SK-N-SH treated with all-trans-retinoic acid at 6 μM for 48 hours (cell line): ENCODE measurements at regions not wholly inside any gene's neighbourhood (a gene's known extent, or its start where the extent isn't known, plus 50 kb on each side); places are given as distances from the start of the nearest gene placed in this dataset.

Experiments
- ATAC-seq: fragments of 200-7000 bp; cut with Tn5 transposase; 3 replicates; pipeline ENCODE4 v1.9.1; 2020; ENCODE audit warnings: mild to moderate bottlenecking, moderate library complexity
- ARNTL ChIP-seq: fragments of 450-650 bp; formaldehyde crosslinking; IDR thresholded peaks from 2 replicates; pipeline ENCODE4 v1.5.0; 2020; ENCODE audit warnings: low read depth, mild to moderate bottlenecking, moderate library complexity, borderline replicate concordance
- BACH2 ChIP-seq: fragments of 250-450 bp; sonication (Bioruptor Pico); IDR thresholded peaks from 2 replicates; pipeline ENCODE4 v1.9.0; 2021; ENCODE audit warnings: mild to moderate bottlenecking, borderline replicate concordance
- CSDC2 ChIP-seq: fragments of 250-450 bp; sonication (Bioruptor Pico); IDR thresholded peaks from 2 replicates; pipeline ENCODE4 v1.5.0; 2020; ENCODE audit warnings: mild to moderate bottlenecking, moderate library complexity
- ESRRG ChIP-seq: fragments of 250-450 bp; sonication (Bioruptor Pico); IDR thresholded peaks from 2 replicates; pipeline ENCODE4 v1.6.1; 2021; ENCODE audit warnings: mild to moderate bottlenecking
- GLIS3 ChIP-seq: fragments of 250-450 bp; sonication (Bioruptor Pico); IDR thresholded peaks from 2 replicates; pipeline ENCODE4 v1.5.0; 2020; ENCODE audit warnings: mild to moderate bottlenecking, moderate library complexity
- OSR1 ChIP-seq: fragments of 250-450 bp; sonication (Bioruptor Pico); IDR thresholded peaks from 2 replicates; pipeline ENCODE4 v1.8.0; 2022; ENCODE audit warnings: moderate library complexity, mild to moderate bottlenecking, inconsistent platforms
- POU6F1 ChIP-seq: fragments of 250-450 bp; sonication (Bioruptor Pico); IDR thresholded peaks from 2 replicates; pipeline ENCODE4 v1.8.0; 2021; ENCODE audit warnings: low read depth, mild to moderate bottlenecking, moderate library complexity, borderline replicate concordance
- PPARA ChIP-seq: fragments of 250-450 bp; sonication (Bioruptor Pico); IDR thresholded peaks from 2 replicates; pipeline ENCODE4 v1.5.0; 2020; ENCODE audit warnings: mild to moderate bottlenecking, borderline replicate concordance
- SNAI2 ChIP-seq: fragments of 250-450 bp; sonication (Bioruptor Pico); IDR thresholded peaks from 2 replicates; pipeline ENCODE4 v1.5.0; 2020; ENCODE audit warnings: mild to moderate bottlenecking, moderate library complexity
- TCF4 ChIP-seq: fragments of 250-450 bp; sonication (Bioruptor Pico); IDR thresholded peaks from 2 replicates; pipeline ENCODE4 v1.8.0; 2021; ENCODE audit warnings: mild to moderate bottlenecking, moderate library complexity, borderline replicate concordance
- TOX ChIP-seq: fragments of 250-450 bp; sonication (Bioruptor Pico); IDR thresholded peaks from 2 replicates; pipeline ENCODE4 v1.8.0; 2021; ENCODE audit warnings: mild to moderate bottlenecking, moderate library complexity, borderline replicate concordance
- TSHZ2 ChIP-seq: fragments of 250-450 bp; sonication (Bioruptor Pico); IDR thresholded peaks from 2 replicates; pipeline ENCODE4 v1.5.0; 2020; ENCODE audit warnings: mild to moderate bottlenecking, moderate library complexity
- ZC3H10 ChIP-seq: fragments of 250-450 bp; sonication (Bioruptor Pico); IDR thresholded peaks from 2 replicates; pipeline ENCODE4 v1.5.1; 2021; ENCODE audit warnings: mild to moderate bottlenecking, moderate library complexity
- ZFP3 ChIP-seq: fragments of 250-450 bp; sonication (Bioruptor Pico); IDR thresholded peaks from 2 replicates; pipeline ENCODE4 v1.5.0; 2020; ENCODE audit warnings: mild to moderate bottlenecking, moderate library complexity
- ZNF565 ChIP-seq: fragments of 450-650 bp; formaldehyde crosslinking; conservative IDR thresholded peaks from 2 replicates; pipeline ENCODE4 v1.5.0; 2020; ENCODE audit warnings: low read depth, mild to moderate bottlenecking, moderate library complexity
- ZNF70 ChIP-seq: fragments of 450-650 bp; formaldehyde crosslinking; IDR thresholded peaks from 2 replicates; pipeline ENCODE4 v1.5.0; 2020; ENCODE audit warnings: mild to moderate bottlenecking, moderate library complexity
- ZNF8 ChIP-seq: fragments of 450-650 bp; formaldehyde crosslinking; IDR thresholded peaks from 2 replicates; pipeline ENCODE4 v1.5.0; 2020; ENCODE audit warnings: mild to moderate bottlenecking, moderate library complexity
- TF ChIP-seq, protein P1 (sequence below): fragments of 250-450 bp; sonication (Bioruptor Pico); IDR thresholded peaks from 2 replicates; pipeline ENCODE4 v1.8.0; 2020; ENCODE audit warnings: mild to moderate bottlenecking, moderate library complexity, borderline replicate concordance
- TF ChIP-seq, protein P2 (sequence below): fragments of 250-450 bp; sonication (Bioruptor Pico); IDR thresholded peaks from 2 replicates; pipeline ENCODE4 v1.5.1; 2020; ENCODE audit warnings: low read depth, mild to moderate bottlenecking, moderate library complexity

DNA sequence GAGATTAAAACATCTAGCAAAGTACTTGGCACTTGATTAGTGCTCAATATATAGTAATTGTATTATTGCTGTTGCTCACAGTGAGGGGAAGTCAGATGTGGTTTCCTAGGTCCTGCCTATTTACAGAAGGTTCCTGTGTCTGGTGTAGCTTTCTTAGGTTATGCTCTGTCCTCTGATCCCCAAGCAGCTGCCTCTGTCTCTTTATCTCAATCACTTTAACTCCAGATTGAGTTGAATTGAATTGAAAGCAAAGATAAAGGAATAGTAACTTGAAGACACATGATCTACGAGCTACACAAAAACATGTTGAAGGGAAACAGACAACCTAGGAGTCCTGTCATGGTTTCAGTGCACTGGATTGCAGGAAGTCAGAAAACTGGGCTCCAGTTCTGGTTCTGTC is 113.9 kb upstream of the ADAMTSL1 start:
- no peak; the same call in 2 of the 3 replicates for ATAC-seq
- no peak for TF ChIP-seq TCF4 (CRISPR knock-in tag)
- TF ChIP-seq ZNF565 (CRISPR knock-in tag) = no peak
- no peak for TF ChIP-seq SNAI2 (CRISPR knock-in tag)
- TF ChIP-seq GLIS3 = no peak
- TF ChIP-seq ZC3H10 (CRISPR knock-in tag) = no peak
- no peak for TF ChIP-seq TSHZ2 (CRISPR knock-in tag)
- TF ChIP-seq PPARA = no peak
- no peak for TF ChIP-seq ESRRG

DNA sequence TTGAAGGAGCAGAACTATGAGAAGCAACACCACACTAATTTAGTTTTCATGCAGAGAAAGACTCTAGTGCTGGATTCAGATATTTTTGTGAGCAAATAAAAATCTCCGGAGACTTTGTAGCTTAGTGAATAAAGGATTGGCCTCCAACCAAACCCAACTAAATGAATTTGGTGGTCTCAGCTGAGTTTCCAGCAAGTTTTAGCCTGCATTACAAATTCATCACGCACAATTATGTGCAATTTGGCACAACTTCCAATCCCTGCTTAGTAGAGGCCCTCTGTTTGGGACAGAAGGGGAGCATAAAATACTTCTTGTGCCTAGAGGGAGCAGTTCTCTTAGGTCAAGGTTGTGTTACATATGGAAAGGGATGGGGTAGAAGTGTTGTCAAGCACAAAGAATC is 112.3 kb upstream of the ADAMTSL1 start:
- ATAC-seq = no peak
- no peak for TF ChIP-seq ESRRG
- TF ChIP-seq TCF4 (CRISPR knock-in tag) = no peak
- no peak for TF ChIP-seq ZNF565 (CRISPR knock-in tag)
- no peak for TF ChIP-seq TSHZ2 (CRISPR knock-in tag)
- no peak for TF ChIP-seq OSR1 (CRISPR knock-in tag)
- TF ChIP-seq, protein P1, sequence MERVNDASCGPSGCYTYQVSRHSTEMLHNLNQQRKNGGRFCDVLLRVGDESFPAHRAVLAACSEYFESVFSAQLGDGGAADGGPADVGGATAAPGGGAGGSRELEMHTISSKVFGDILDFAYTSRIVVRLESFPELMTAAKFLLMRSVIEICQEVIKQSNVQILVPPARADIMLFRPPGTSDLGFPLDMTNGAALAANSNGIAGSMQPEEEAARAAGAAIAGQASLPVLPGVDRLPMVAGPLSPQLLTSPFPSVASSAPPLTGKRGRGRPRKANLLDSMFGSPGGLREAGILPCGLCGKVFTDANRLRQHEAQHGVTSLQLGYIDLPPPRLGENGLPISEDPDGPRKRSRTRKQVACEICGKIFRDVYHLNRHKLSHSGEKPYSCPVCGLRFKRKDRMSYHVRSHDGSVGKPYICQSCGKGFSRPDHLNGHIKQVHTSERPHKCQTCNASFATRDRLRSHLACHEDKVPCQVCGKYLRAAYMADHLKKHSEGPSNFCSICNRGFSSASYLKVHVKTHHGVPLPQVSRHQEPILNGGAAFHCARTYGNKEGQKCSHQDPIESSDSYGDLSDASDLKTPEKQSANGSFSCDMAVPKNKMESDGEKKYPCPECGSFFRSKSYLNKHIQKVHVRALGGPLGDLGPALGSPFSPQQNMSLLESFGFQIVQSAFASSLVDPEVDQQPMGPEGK (CRISPR knock-in tag) = no peak
- no peak for TF ChIP-seq POU6F1
- TF ChIP-seq TOX (CRISPR knock-in tag) = no peak
- no peak for TF ChIP-seq ZFP3 (CRISPR knock-in tag)
- TF ChIP-seq CSDC2 (CRISPR knock-in tag) = no peak
- TF ChIP-seq, all 23 proteins: peak for 0

- TF ChIP-seq SNAI2 (CRISPR knock-in tag) = no peak
- TF ChIP-seq TOX (CRISPR knock-in tag) = no peak
- no peak for TF ChIP-seq OSR1 (CRISPR knock-in tag)
- no peak for ATAC-seq
Observed at GRCh38 chr9:18362166-18362565, 111.8 kb upstream of the ADAMTSL1 start.

GRCh38 chr9:18362901-18363685 is 110.9 kb upstream of the ADAMTSL1 start:
- ATAC-seq = peak; percentile 75
- TF ChIP-seq PPARA (no peak), CSDC2 (CRISPR knock-in tag) (no peak), ZNF565 (CRISPR knock-in tag) (no peak), ZC3H10 (CRISPR knock-in tag) (no peak), ZNF8 (no peak), ARNTL (CRISPR knock-in tag) (no peak), GLIS3 (no peak), POU6F1 (no peak), ESRRG (no peak), TOX (CRISPR knock-in tag) (no peak), OSR1 (CRISPR knock-in tag) (no peak), ZNF70 (CRISPR knock-in tag) (no peak), BACH2 (no peak)
- TF ChIP-seq, protein P2, sequence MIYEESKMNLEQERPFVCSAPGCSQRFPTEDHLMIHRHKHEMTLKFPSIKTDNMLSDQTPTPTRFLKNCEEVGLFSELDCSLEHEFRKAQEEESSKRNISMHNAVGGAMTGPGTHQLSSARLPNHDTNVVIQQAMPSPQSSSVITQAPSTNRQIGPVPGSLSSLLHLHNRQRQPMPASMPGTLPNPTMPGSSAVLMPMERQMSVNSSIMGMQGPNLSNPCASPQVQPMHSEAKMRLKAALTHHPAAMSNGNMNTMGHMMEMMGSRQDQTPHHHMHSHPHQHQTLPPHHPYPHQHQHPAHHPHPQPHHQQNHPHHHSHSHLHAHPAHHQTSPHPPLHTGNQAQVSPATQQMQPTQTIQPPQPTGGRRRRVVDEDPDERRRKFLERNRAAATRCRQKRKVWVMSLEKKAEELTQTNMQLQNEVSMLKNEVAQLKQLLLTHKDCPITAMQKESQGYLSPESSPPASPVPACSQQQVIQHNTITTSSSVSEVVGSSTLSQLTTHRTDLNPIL (CRISPR knock-in tag) = no peak
- TF ChIP-seq, protein P1 (CRISPR knock-in tag) = no peak
